Mesothelial cell of epicardium (in vitro differentiated cells): ENCODE measurements at regions not wholly inside any gene's neighbourhood (a gene's known extent, or its start where the extent isn't known, plus 50 kb on each side); places are given as distances from the start of the nearest gene placed in this dataset.

Source experiments
- DNase-seq, 2 experiments: peaks; one replicate each; pipeline ENCODE4 v3.0.0; 2021; ENCODE audit warnings: low spot score in 2 of 2; ENCODE audit not compliant: unreplicated experiment in 2 of 2
- H3K27ac Mint-ChIP-seq: 2 replicates; pipeline ENCODE4 v1.8.0; 2021; ENCODE audit warnings: mixed read lengths
- H3K27me3 Mint-ChIP-seq: 2 replicates; pipeline ENCODE4 v1.8.0; 2021; ENCODE audit warnings: low read depth, mixed read lengths
- H3K36me3 Mint-ChIP-seq: 2 replicates; pipeline ENCODE4 v1.8.0; 2021; ENCODE audit warnings: mixed read lengths
- H3K4me1 Mint-ChIP-seq: 2 replicates; pipeline ENCODE4 v1.8.0; 2021; ENCODE audit warnings: mixed read lengths
- H3K4me3 Mint-ChIP-seq: 2 replicates; pipeline ENCODE4 v1.8.0; 2021; ENCODE audit warnings: mild to moderate bottlenecking, moderate library complexity, mixed read lengths
- H3K9me3 Mint-ChIP-seq: 2 replicates; pipeline ENCODE4 v1.8.0; 2021; ENCODE audit warnings: mixed read lengths
- TF ChIP-seq, protein P1 (sequence below): fragments of 200-600 bp; sonication (generic); IDR thresholded peaks from one replicate; pipeline ENCODE4 v1.5.0; 2021; ENCODE audit warnings: antibody characterized with exemption; ENCODE audit not compliant: unreplicated experiment

DNA sequence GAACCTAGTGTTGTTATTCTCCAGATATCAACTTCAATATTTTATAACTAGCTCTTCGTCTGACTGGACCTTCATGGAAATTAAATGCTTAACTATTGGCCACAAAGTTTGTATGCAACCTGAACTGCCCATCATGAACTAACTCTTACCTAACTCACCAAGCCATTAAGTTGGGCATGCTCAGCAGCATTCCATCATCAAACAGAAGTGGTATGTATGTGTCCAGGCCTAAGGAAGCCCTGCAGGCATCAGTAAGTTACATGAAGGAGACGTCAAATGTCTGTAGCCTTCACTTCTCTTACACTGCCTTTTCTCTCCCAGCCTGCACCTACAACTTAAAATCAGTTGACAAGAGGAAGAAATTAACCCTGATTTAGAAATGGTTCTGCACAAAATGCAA lies 1639.2 kb upstream of the PABPC4L start:
- H3K9me3 Mint-ChIP-seq = no peaks in the 10 kb centered on the region
- H3K4me1 Mint-ChIP-seq = no peaks in the 10 kb centered on the region
- no peaks in the 10 kb centered on the region for H3K36me3 Mint-ChIP-seq

DNA sequence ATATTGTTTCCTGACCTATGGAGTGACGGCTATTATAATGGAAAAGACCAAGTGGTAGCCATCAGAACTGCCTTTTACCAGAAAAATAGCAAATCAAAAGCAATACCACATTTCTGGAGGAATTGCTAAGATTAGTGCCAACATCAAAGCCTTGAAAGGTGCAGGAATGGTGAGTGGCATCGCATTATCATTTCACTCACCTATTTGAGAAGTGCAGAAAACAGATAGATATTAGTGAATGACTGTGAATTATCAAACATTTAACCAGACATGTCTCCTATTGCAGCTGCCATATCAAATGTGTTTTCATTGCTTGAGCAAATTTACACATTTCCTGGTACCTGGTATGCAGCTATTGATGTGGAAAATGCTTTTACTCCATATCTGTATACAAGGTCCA lies 1638.1 kb upstream of the PABPC4L start:
- H3K27ac Mint-ChIP-seq = no peak overlapping the region
- H3K9me3 Mint-ChIP-seq = no peaks in the 10 kb centered on the region
- H3K36me3 Mint-ChIP-seq = no peaks in the 10 kb centered on the region
- TF ChIP-seq, protein P1, sequence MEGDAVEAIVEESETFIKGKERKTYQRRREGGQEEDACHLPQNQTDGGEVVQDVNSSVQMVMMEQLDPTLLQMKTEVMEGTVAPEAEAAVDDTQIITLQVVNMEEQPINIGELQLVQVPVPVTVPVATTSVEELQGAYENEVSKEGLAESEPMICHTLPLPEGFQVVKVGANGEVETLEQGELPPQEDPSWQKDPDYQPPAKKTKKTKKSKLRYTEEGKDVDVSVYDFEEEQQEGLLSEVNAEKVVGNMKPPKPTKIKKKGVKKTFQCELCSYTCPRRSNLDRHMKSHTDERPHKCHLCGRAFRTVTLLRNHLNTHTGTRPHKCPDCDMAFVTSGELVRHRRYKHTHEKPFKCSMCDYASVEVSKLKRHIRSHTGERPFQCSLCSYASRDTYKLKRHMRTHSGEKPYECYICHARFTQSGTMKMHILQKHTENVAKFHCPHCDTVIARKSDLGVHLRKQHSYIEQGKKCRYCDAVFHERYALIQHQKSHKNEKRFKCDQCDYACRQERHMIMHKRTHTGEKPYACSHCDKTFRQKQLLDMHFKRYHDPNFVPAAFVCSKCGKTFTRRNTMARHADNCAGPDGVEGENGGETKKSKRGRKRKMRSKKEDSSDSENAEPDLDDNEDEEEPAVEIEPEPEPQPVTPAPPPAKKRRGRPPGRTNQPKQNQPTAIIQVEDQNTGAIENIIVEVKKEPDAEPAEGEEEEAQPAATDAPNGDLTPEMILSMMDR = no peak
- no peaks in the 10 kb centered on the region for H3K4me1 Mint-ChIP-seq
- H3K4me3 Mint-ChIP-seq = no peak overlapping the region
- DNase-seq = no peak
- no peaks in the 10 kb centered on the region for H3K27me3 Mint-ChIP-seq

More for the DNA sequence above, 1639.2 kb upstream of the PABPC4L start:
- DNase-seq = no peak
- TF ChIP-seq, protein P1 = no peak
- Mint-ChIP-seq H3K4me3 (no peak overlapping the region), H3K27me3 (no peaks in the 10 kb centered on the region), H3K27ac (no peak overlapping the region)

DNA sequence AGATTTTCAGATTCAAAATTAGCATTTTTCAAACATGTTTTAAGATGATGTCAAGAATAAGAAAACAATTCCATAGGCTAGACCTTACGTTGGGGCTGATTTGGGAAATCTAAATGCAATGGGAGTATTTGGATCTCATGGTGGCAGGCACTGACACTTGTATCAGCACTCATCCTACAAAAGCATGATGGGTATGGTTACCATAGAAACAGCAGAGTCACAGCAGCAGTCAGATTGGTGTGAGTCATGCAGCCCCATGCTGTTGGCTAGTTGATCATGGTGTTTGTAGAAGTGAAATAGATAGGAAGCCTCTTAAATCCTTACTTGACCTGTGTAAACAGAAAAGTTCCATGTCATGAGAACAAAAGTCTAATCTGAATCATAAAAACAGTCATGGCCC lies 1637.3 kb upstream of the PABPC4L start:
- H3K4me1 Mint-ChIP-seq = no peaks in the 10 kb centered on the region
- no peak overlapping the region for H3K4me3 Mint-ChIP-seq
- no peaks in the 10 kb centered on the region for H3K36me3 Mint-ChIP-seq
- DNase-seq = no peak
- TF ChIP-seq, protein P1 = no peak
- no peak overlapping the region for H3K27ac Mint-ChIP-seq
- H3K9me3 Mint-ChIP-seq = no peaks in the 10 kb centered on the region
- H3K27me3 Mint-ChIP-seq = no peaks in the 10 kb centered on the region

DNA sequence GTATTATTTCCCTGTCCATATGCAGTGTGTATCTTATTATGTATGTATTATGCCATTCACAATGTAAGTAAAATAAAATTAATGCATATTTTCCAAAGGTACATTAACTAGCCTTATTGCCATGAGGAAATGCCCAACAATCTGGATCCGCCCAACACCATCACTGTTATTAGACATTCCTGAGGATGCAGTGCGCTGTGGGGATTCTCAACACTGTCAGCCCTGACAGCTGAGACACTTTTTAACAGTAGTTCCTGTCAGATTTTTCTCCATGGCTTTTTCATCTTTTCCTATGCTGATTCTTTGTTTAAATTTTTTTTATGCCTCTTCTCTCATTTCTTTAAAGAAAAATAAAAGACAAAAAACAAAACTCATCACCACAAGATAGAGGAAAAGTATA lies 1632.9 kb upstream of the PABPC4L start:
- no peak for DNase-seq
- Mint-ChIP-seq H3K27me3 (peaks cover 2% of the 10 kb centered on the region), H3K4me1 (no peaks in the 10 kb centered on the region), H3K27ac (no peak overlapping the region), H3K4me3 (no peak overlapping the region), H3K36me3 (no peaks in the 10 kb centered on the region), H3K9me3 (no peaks in the 10 kb centered on the region)
- TF ChIP-seq, protein P1 = no peak

DNA sequence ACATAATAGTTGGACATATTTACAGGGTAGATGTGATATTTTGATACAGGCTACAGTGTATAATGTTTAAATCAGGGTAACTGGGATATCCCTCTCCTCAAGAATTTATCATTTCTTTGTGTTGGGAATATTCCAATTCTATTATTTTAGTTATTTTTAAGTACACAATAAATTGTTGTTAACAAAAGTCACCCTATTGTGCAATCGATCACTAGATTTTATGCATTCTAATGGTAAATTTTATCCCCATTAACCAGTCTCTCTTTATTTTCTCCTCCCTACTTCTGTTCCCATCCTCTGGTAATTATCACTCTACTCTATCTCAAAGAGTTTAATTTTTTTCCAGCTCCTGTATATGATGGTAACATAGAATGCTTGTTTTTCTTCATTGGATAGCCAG lies 1631.9 kb upstream of the PABPC4L start:
- no peaks in the 10 kb centered on the region for H3K36me3 Mint-ChIP-seq
- no peak overlapping the region for H3K4me3 Mint-ChIP-seq
- DNase-seq = no peak
- H3K27me3 Mint-ChIP-seq = peaks cover 2% of the 10 kb centered on the region
- H3K4me1 Mint-ChIP-seq = no peaks in the 10 kb centered on the region
- TF ChIP-seq, protein P1 = no peak
- no peak overlapping the region for H3K27ac Mint-ChIP-seq
- no peaks in the 10 kb centered on the region for H3K9me3 Mint-ChIP-seq

DNA sequence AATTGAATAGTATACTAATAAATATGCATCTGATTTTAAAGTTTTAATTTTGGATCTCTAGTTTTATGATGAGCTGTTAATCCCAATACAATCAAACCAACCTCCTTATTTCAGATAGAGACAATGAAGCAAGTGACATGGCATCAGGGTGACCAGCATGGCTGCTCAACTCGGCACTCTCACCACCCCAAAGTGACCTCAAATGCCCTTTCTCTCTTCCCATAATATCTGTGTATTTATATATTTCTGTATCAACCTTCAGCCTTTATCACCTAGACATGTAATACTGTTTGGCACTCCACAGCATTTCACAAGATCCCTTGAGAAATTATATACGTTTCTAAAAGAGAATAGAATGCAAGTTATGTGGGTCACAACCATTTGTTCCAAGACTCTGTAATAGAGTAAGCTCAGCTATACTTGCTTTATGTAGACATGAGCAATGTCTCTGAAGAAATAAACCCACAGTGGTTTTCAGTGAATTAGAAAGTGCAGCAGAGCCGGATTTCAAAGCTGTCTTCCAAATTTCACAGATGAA lies 1623.2 kb upstream of the PABPC4L start:
- no peak for DNase-seq
- TF ChIP-seq, protein P1 = no peak
- Mint-ChIP-seq H3K27me3 (no peaks in the 10 kb centered on the region), H3K4me1 (no peaks in the 10 kb centered on the region), H3K27ac (no peak overlapping the region), H3K36me3 (no peaks in the 10 kb centered on the region), H3K4me3 (no peak overlapping the region), H3K9me3 (no peaks in the 10 kb centered on the region)
